Gastroesophageal sphincter (tissue), 3 donors: ENCODE measurements at regions not wholly inside any gene's neighbourhood (a gene's known extent, or its start where the extent isn't known, plus 50 kb on each side); places are given as distances from the start of the nearest gene placed in this dataset.

Experiments
- CTCF ChIP-seq, 4 experiments: fragments of 200-600 bp in 2 of 4; fragments of 450-650 bp in 2 of 4; sonication (generic) in 1 of 4; IDR thresholded peaks; one replicate each; pipeline ENCODE4 v1.5.1; 2017 to 2019; ENCODE audit warnings: antibody characterized with exemption in 4 of 4, mild to moderate bottlenecking in 2 of 4, moderate library complexity in 2 of 4
- POLR2A ChIP-seq, 2 donors: fragments of 450-650 bp; IDR thresholded peaks; one replicate each; pipeline ENCODE4 v1.6.1; 2017; ENCODE audit warnings: antibody characterized with exemption in 2 of 2, mild to moderate bottlenecking in 2 of 2, moderate library complexity in 1 of 2

- TF ChIP-seq CTCF (IDR thresholded peaks at IDR 0.05) (no peak), POLR2A (IDR thresholded peaks at IDR 0.05) (no peak)
Measured at GRCh38 chr5:106909716-106910115, 761.0 kb downstream of the EFNA5 start.
